ENCODE measurements at regions not wholly inside any gene's neighbourhood (a gene's known extent, or its start where the extent isn't known, plus 50 kb on each side); places are given as distances from the start of the nearest gene placed in this dataset.
A peak's percentile ranks its signal among the peaks of the same experiment; 100 is the strongest.

- no peaks in the 10 kb centered on the region for H3K36me3 ChIP-seq (ENCODE audit: insufficient read depth, low read length)
- Mint-ChIP-seq H3K9me3 (ENCODE audit: unreplicated experiment) (peaks cover 15% of the 10 kb centered on the region), H3K27ac (ENCODE audit: unreplicated experiment) (no peak overlapping the region), H3K36me3 (ENCODE audit: low read depth, unreplicated experiment) (no peaks in the 10 kb centered on the region), H3K4me3 (ENCODE audit: unreplicated experiment) (no peak overlapping the region), H3K27me3 (ENCODE audit: low read depth, unreplicated experiment) (no peaks in the 10 kb centered on the region), H3K4me1 (ENCODE audit: low read depth, unreplicated experiment) (no peaks in the 10 kb centered on the region)
- H3K79me2 ChIP-seq (ENCODE audit: insufficient read depth, low read length) = no peaks in the 10 kb centered on the region
- no peak overlapping the region for H2AFZ ChIP-seq (ENCODE audit: low read depth, low read length)
- TF ChIP-seq EZH2 (IDR thresholded peaks at IDR 0.05; ENCODE audit: insufficient read depth, low read length) (no peak), CTCF (IDR thresholded peaks at IDR 0.05; ENCODE audit: insufficient read depth, low read depth, low read length) (no peak)
- no peak overlapping the region for H3K4me2 ChIP-seq (ENCODE audit: low read length)
- H3K9ac ChIP-seq (ENCODE audit: low read length) = no peak overlapping the region
- H3K4me1 ChIP-seq (ENCODE audit: insufficient read depth, low read length) = no peaks in the 10 kb centered on the region
- no peak for DNase-seq (ENCODE audit: low read depth)
- H3K27ac ChIP-seq (ENCODE audit: low read depth, low read length) = no peak overlapping the region
- H3K9me3 ChIP-seq (ENCODE audit: insufficient read depth, low read depth, low read length) = peaks cover 9% of the 10 kb centered on the region
- no peak overlapping the region for H3K4me3 ChIP-seq (ENCODE audit: insufficient read depth, low read depth, low read length)
- H4K20me1 ChIP-seq (ENCODE audit: insufficient read depth, low read length) = no peaks in the 10 kb centered on the region
- FAIRE-seq = no peak
- no peaks in the 10 kb centered on the region for H3K27me3 ChIP-seq (ENCODE audit: insufficient read depth, low read length)
Observed at GRCh38 chr6:112613410-112613809, 266.3 kb downstream of the RFPL4B start.

GRCh38 chr6:112618849-112619248 is 271.7 kb downstream of the RFPL4B start:
- Mint-ChIP-seq H3K4me3 (ENCODE audit: unreplicated experiment) (no peak overlapping the region), H3K27ac (ENCODE audit: unreplicated experiment) (no peak overlapping the region), H3K4me1 (ENCODE audit: low read depth, unreplicated experiment) (peaks cover 11% of the 10 kb centered on the region), H3K27me3 (ENCODE audit: low read depth, unreplicated experiment) (no peaks in the 10 kb centered on the region), H3K36me3 (ENCODE audit: low read depth, unreplicated experiment) (no peaks in the 10 kb centered on the region), H3K9me3 (ENCODE audit: unreplicated experiment) (no peaks in the 10 kb centered on the region)
- DNase-seq (ENCODE audit: low read depth) (no peak), FAIRE-seq (no peak)
- Histone ChIP-seq H3K9me3 (ENCODE audit: insufficient read depth, low read depth, low read length) (no peaks in the 10 kb centered on the region), H4K20me1 (ENCODE audit: insufficient read depth, low read length) (no peaks in the 10 kb centered on the region), H2AFZ (ENCODE audit: low read depth, low read length) (no peak overlapping the region), H3K79me2 (ENCODE audit: insufficient read depth, low read length) (no peaks in the 10 kb centered on the region), H3K9ac (ENCODE audit: low read length) (no peak overlapping the region), H3K4me2 (ENCODE audit: low read length) (no peak overlapping the region), H3K4me3 (ENCODE audit: insufficient read depth, low read depth, low read length) (no peak overlapping the region), H3K4me1 (ENCODE audit: insufficient read depth, low read length) (no peaks in the 10 kb centered on the region), H3K27me3 (ENCODE audit: insufficient read depth, low read length) (no peaks in the 10 kb centered on the region), H3K27ac (ENCODE audit: low read depth, low read length) (no peak overlapping the region), H3K36me3 (ENCODE audit: insufficient read depth, low read length) (no peaks in the 10 kb centered on the region)
- no peak for TF ChIP-seq EZH2 (IDR thresholded peaks at IDR 0.05; ENCODE audit: insufficient read depth, low read length)

- no peaks in the 10 kb centered on the region for H3K4me1 ChIP-seq (ENCODE audit: insufficient read depth, low read length)
- H3K4me2 ChIP-seq (ENCODE audit: low read length) = no peak overlapping the region
- FAIRE-seq (no peak), DNase-seq (ENCODE audit: low read depth) (peak; percentile 67)
- H3K79me2 ChIP-seq (ENCODE audit: insufficient read depth, low read length) = no peaks in the 10 kb centered on the region
- H3K9me3 Mint-ChIP-seq (ENCODE audit: unreplicated experiment) = no peaks in the 10 kb centered on the region
- peaks cover 11% of the 10 kb centered on the region for H3K4me1 Mint-ChIP-seq (ENCODE audit: low read depth, unreplicated experiment)
- no peaks in the 10 kb centered on the region for H4K20me1 ChIP-seq (ENCODE audit: insufficient read depth, low read length)
- H3K4me3 Mint-ChIP-seq (ENCODE audit: unreplicated experiment) = no peak overlapping the region
- H3K27ac Mint-ChIP-seq (ENCODE audit: unreplicated experiment) = peak overlapping the region; percentile 42
- no peaks in the 10 kb centered on the region for H3K27me3 ChIP-seq (ENCODE audit: insufficient read depth, low read length)
- H3K4me3 ChIP-seq (ENCODE audit: insufficient read depth, low read depth, low read length) = no peak overlapping the region
- H3K9ac ChIP-seq (ENCODE audit: low read length) = no peak overlapping the region
- H3K27me3 Mint-ChIP-seq (ENCODE audit: low read depth, unreplicated experiment) = no peaks in the 10 kb centered on the region
- H3K36me3 ChIP-seq (ENCODE audit: insufficient read depth, low read length) = no peaks in the 10 kb centered on the region
- H3K27ac ChIP-seq (ENCODE audit: low read depth, low read length) = no peak overlapping the region
- no peaks in the 10 kb centered on the region for H3K36me3 Mint-ChIP-seq (ENCODE audit: low read depth, unreplicated experiment)
- no peak overlapping the region for H2AFZ ChIP-seq (ENCODE audit: low read depth, low read length)
- no peaks in the 10 kb centered on the region for H3K9me3 ChIP-seq (ENCODE audit: insufficient read depth, low read depth, low read length)
- TF ChIP-seq EZH2 (IDR thresholded peaks at IDR 0.05; ENCODE audit: insufficient read depth, low read length) (no peak), CTCF (IDR thresholded peaks at IDR 0.05; ENCODE audit: insufficient read depth, low read depth, low read length) (no peak)
Observed at GRCh38 chr6:112620812-112621569, 273.9 kb downstream of the RFPL4B start.
